Retina (tissue), 1 donor: ENCODE measurements at regions not wholly inside any gene's neighbourhood (a gene's known extent, or its start where the extent isn't known, plus 50 kb on each side); places are given as distances from the start of the nearest gene placed in this dataset.
"Not testable (repeated sequence)": the region's sequence is repeated elsewhere in the genome, so short reads cannot be mapped to it uniquely, and the experiment has no call there.

Source experiments
- DNase-seq: peaks from one replicate; pipeline ENCODE4 v3.0.0-alpha.2; 2016

DNA sequence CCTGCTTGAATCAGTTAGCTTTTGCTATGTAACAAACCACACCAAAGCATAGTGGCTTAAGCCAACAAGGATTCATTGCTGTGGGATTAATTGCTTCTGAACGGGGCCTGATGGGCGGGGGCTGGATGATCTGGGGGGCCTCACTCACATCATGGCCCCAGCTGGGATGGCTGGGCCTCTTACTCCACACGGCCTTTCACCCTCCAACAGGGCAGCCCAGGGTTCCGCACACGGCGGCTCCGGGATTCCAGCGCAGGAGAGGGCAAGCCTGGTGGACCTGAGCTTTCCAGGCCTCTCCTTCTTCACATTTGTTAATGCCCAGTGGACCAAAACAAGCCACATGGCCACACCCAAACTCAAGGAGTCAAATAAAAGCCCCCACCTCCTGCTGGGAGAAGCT, 86.3 kb upstream of the PHLPP1 start:
- no peak for DNase-seq

DNA sequence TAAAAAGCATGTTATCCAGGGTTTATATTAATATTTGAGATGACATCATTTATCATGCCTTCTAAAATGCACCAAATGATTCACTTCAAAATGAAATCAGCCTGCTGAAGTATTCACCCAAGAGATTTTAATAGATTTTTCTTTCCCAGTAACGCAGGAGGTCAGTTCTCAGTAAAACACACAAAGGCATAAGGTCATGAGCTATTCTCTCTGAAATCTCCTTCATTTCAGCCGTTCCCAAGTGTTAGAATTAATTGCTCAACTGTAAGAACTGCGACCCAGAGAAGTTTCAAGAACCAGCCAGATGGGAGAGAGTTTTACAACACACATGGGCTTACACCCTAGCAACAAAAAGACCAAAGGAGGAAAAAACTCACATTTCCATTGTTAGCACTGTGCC, 84.2 kb upstream of the PHLPP1 start:
- no peak for DNase-seq

DNA sequence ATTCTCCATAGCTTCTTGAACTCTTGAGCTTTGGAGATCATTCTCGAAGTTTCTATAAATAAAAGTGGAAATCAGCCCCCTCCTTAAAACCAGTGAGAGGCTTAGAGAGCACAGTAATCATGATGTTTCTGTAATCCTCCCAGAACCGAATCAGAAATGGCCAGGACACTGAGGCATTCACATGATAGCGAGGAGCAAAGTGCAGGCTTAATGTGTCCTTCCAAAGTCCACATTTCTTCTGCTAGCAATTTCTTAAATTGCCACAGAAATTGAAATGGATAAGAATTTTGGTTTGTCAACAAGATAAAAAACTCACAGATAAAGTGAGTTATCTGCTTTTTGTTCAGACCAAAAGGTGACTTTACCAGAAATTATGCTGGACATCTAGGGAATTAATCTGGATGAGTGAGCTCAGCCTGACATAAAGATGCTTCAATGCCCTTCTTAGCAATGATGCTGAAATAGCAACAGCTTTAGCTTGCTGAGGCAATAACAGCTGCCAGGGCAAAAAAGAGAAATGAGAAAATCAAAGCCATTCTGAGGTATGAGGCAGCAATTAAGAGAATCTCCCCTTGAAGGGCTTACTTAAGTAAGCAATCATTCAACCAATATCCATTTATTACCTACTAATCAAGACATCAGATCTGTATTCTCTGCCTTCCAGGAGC, 82.4 kb upstream of the PHLPP1 start:
- DNase-seq: peak; percentile 54

DNA sequence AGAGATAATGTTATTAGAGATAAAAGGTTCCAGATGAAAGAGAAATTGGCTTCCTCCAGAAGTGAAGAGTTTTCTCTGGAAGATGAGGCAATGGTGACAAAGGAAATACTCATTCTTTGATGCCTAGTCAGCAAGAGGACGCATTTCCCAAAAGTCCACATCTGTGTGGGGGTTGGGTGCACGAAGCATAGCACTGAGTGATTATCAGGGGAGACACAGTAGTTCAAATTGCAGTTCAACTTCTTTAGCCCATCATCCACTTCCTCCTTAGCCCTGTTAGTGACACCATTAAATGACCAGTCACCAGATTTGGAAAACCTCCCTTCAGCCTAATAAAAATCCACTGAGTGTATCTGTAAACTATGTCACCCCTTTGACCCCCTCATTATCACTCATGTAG, 80.9 kb upstream of the PHLPP1 start:
- DNase-seq: no peak

DNA sequence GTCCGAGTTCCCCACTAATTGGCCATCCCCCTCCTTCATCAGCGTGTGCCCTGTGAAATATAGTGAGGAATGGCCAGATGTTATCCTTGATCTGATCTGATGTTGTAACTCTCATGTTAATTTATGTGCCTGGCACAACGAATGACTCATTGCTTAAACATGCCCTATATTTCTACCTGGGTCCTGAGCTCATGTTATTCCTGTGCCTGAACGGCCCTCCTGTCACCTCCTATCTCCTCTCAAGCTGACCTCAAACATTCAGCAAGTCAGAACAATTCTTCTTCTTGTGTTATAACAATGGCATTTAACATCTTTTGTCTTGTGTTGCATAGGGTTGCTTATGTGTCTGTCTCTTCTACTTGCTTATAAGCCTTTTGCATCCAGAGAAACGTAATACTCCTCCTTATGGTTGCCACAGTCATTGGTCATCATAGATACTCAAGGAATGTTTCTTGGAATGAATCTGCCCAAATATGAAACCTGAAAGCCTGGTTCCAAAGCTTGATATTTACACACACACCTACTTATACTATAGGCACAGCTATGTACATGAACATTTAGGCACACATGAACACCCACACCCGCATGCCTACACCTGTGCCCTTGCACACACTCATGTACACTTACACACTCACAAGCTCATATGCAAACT, 80.2 kb upstream of the PHLPP1 start:
- DNase-seq: peak; percentile 21

DNA sequence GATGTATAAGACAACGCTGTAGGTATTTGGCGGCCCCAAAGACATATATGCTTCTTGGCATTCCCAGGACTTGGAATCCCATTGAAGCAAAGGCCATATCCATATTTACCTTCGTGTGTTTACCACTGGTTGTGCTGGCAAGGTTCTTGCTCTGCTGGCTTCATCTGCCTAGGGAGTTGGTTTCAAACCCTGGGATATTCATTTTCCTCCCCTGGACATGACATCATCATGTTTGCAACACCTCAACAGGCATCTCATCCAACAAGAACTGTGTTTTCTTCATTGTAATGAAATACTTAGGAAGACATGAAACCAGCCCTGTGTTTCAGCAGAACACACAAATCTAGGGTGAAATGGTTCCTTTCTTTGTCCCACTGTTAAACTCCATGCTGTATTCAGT, 77.9 kb upstream of the PHLPP1 start:
- DNase-seq: no peak

DNA sequence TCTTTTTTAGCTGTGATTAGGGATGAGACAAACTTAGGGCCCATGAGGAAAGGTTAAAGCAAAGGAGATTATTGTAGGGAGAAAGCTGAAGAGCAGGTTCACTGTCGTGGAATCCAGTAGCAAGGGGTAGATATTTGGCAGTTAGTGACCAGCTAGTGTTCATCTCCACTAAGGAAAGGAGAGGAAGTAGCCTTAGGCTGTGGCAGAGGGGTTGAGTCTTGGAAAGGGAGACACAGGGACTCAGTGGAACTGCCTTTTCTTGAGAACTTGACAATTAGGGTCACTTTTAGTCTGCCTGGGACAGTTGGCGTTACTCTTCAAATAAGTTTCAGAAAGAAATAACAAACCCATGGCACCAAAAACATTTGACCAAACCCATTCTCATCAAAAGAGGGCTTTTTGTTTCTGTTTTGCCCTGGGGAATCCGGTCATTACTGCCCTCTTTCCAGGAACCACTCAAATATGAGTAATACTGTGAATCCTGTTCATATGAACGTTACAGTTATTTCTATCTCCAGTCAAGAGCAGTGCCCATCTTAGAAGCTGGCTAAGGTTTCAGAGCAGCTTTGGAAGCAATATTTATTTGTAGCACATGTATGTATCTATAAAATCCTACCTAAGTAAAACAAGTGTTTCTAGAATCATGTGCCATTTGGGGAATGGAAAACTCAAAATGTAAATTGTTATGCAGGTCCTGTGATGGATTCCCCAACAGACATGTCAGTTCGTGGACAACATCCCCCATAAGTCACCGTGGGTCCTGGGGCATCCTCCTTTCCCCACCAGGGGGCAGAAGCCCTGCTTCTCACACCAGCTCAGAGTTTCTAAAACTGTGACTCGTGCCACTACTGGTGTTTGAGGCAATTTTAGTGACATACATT, 77.3 kb upstream of the PHLPP1 start:
- no peak for DNase-seq

DNA sequence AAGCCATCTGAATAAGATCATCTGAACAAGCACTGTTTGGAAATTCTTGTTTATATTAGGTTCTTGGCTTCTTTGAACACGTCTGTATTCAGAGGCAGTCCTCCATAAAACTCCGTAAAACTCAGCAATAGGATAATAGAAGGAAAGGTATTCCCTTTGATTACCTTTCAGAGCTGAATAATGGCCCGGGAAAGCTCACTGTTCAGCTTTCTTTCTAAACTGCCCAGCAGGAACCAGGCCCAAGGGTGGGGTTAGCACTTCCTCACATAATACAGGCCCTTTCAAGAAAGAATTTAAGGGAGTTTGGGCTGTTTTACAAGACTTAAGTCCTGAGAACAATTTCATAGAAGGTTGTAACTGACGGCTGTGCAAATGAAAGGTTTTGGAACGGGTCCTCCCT, 72.2 kb upstream of the PHLPP1 start:
- DNase-seq: no peak

DNA sequence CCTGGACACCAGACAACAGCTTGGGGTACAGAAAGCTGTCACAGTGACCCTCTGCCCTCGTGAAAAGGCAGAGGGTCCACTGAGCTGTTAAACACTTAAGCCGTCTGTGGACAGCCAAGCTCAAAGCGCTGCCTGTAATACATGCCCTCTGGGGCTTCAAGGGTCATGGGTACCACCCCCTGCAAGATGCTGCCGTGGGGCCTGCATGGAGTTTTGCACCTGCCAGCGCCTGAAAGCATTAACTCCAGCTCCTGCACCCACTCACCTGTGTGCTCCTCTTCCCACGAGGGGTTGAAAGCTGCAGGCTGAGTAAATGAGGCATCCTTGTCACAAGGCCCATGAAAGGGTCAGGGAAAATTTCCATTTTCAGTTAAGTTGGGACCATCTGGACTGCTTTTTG, 70.6 kb upstream of the PHLPP1 start:
- DNase-seq: no peak

DNA sequence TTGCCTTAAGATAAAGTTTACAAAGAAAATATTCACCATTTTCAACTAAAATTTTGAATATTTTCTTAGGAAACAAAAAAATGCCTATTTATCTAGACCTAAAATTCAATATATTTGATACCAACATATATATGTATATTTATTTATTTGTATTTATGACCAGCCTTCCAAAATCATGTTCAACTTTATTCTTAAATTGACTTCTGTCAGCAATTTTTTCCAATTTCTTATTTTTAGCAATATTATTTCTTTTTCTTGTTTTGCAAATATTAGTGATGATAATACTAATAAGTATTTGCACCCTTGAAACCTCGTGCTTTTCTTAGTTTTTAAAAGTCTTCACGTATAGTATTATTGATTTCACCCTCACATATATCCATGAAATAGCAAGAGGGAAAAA, 68.2 kb upstream of the PHLPP1 start:
- no peak for DNase-seq

DNA sequence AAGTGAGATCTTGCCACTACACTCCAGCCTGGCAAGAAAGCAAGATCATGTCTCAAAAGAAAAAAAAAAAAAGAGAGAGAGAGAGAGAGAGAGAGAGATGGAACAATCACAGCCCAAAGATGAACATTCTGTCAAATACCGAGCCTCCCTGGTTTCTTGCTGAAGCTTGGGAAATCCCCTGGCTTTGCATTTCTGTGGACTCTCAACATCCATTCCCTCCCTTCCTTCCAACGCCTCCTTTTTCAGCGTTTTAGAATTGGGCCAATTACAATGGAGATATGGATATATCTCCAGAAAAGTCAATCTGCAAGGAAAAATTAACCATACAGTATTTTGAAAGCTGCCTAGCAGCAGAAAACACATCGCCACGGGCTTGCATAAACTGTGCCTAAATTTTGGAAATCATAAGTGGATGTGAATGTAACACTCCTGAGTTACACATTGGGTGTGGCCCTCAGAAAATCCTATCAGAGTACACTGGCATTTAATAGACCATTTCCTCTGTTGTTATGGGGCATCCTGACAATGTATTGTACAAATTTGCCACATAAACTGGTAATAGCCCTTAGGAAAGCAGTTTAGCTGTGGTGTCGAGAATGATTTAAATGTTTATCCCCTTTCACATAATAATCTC, 67.2 kb upstream of the PHLPP1 start:
- no peak for DNase-seq

DNA sequence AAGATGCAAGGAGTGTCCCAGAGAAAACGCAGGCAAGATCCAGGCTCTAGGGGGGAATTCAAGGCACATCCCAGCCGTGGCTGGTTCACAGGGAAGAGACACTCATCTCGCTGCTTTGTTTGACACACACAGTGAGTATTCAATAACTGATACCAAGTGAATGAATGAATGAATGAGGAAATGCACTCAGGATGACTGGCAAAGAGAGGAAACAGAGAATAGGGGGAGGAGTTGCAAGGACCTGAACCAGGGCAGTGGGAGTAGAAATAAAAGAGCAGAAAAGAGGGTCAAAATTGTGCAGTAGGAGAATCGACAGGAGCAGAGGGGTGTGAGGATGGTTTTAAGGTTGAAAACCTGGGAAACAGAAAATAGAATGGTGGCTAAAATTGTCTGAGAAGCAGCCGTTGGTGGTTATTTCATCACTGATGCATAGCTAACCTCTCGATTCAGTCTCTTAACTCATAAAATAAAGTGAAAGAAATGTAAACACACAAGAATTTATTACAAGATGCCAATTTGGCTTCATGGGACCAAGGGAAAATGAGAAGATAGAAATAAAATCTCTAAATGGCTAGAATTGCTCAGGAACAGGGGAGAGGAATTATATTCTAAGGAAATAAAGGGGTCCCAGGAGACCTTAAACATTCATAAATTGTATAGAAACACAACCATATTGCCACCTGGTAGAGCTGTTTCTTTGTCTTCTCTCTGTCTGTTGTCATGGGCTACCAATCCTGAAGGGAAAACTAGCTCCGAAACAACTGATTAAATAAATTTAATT, 63.9 kb upstream of the PHLPP1 start:
- no peak for DNase-seq

DNA sequence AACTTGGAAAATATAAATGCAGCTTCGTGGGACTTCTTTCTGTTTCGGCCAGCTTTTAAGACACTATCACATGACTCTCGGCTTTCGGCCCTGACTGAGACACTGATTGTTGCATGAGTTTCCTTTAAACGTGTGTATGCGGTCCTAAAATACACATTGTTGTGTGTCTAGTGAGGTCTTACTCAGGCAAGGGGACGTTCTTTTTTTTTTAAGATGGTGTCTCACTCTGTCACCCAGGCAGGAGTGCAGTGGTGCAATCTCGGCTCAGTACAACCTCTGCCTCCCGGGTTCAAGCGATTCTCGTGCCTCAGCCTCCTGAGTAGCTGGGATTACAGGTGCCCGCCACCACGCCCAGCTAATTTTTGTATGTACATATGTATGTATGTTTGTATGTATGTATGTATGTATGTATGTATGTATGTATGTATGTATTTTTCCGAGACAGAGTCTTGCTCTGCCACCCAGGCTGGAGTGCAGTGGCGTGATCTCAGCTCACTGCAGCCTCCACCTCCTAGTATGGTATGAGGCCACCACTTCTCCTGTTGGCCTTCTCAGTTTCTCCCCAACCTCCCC, 63.2 kb upstream of the PHLPP1 start:
- not testable (repeated sequence) for DNase-seq

DNA sequence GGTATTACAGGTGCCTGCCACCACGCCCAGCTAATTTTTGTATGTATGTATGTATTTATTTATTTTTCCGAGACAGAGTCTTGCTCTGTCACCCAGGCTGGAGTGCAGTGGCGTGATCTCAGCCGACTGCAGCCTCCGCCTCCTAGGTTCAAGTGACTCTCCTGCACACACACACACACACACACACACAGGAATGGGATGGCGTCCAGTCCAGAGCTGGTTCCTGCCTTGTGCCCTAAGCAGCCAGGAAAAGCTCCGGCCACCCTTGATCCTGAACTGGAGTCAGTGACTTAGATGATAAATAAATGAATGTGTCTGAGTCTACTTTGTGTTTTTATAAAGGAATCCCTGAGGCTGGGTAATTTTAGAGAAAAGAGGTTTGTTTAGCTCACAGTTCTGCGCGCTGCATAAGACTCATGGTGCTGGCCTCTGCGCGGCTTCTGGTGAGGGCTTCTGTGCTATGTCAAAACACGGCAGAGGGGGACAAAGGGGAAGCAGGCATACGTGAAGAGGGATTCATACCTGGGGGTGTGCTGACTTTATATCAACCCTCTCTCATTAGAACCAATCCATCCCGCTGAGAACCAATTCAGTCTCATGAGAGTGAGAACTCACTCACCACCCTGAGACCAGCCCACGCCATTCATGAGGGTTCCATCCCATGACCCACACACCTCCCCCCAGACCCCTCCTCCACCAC, 59.7 kb upstream of the PHLPP1 start:
- no peak for DNase-seq

DNA sequence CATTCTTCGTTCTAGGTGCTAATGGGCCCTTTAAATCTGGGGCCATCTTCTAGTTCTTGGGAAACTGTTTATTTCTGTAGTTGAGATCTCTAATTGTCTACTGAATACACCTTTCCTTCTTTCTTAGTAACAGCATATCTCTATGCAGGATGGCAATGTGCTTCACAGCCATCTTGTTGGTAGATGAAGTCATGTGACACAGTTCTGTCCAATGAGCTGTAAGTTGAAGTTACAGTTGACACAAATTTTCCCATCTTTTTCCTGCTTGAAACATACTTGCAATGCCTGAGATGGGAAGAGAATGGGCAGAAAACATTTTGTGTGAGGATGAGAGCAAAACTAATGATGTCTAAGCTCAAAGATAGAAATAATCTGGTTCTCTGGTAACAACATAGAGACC, 57.3 kb upstream of the PHLPP1 start:
- DNase-seq: no peak

DNA sequence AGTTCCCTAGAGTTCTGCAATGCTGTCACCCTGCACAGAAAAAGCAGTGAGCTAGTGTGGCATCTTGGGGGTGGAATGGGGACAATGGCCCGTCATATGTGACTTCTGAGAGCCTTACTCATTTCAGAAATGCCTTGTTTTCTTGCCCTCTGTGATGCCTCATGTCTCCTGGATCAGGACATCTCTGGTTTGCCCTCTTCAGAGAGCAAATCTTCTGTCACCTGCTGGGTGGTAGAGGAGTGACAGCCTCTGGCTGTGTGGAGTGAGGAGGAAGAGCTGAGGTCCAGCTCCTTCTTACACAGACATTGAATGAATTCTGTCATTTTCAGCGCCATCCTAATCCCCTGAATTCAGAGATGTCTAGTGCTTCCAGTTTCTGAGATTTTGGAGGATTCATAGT, 55.6 kb upstream of the PHLPP1 start:
- DNase-seq: peak; percentile 20

DNA sequence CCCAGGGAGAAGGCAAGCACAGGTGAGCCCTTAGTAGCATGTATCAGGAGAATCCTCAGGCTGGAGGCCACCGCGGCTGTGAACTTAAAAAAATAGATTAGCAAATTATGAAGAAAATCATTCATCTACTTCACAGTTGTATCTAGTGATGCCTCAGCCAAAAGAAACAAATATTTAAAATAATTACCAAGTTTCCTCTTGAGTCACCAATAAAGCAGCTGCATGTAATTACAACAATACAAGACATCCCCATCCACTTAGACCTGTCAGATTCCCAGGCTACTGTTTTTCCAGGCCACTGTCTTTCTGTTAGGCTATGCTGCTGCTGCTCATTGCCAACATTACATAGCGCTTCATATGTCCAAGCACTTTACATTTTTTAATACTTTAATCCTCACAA, 54.6 kb upstream of the PHLPP1 start:
- DNase-seq: peak; percentile 31

DNA sequence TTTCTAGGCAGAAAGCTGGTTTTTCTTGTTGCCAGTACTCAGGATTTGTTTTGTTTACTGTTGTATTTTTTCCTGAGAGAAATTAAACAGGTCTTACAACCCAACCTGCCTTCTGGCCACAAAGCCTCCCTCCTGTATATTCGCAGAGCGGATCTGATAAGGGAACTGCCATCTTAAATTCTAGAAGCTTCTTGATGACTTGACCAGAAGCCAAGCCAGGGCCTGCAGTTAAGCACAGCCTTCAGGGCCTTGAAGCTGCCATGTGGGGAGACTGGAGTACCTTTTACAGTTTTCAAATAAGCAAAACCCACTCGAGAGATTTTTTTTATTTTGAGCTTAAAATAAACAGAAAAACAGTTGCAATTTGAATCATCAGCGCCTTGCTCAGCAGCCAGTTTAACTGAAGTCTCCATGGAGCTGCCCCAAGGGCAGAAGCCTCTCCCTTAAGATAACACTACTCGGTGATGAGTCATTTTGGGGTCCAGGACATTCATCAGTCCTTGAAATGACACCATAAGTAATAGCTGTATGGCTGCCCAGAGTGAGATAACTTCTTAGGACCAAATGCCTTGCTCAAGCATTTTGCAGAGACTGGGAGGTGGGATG, 51.5 kb upstream of the PHLPP1 start:
- no peak for DNase-seq

DNA sequence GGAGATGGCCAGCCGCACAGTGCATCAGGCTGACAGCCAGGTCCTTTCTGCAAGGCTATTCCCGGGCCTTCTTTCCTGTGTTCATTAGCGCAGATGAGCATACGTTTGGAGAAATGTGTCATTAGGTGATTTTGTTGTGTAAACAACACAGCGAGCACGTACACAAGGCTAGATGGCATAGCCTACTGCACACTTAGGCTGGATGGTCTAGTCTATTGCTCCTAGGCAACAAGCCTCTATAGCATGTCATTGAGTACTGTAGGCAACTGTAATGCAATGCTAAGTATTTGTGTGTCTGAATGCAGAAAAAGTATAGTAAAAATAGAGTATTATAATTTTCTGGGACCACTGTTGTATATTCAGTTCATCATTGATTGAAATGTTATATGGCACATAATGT, 50.9 kb upstream of the PHLPP1 start:
- DNase-seq: no peak

DNA sequence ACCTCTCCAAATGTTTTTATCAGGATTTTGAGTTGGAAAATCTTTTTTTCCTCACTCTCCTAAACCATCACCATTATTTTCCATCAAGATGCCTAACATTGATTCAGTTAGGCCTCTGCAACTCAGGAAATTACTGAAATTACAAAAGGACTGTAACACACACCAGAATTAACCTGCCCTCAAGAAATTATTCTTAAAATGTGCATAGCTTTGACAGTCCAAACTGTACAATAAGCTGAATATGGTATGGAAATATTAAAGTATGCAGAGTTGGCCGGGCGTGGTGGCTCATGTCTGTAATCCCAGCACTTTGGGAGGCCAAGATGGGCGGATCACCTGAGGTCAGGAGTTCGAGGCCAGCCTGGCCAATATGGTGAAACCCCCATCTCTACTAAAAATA, 50.2 kb upstream of the PHLPP1 start:
- DNase-seq: no peak
